ENCODE measurements at regions not wholly inside any gene's neighbourhood (a gene's known extent, or its start where the extent isn't known, plus 50 kb on each side); places are given as distances from the start of the nearest gene placed in this dataset.
A peak's percentile ranks its signal among the peaks of the same experiment; 100 is the strongest.
"Not testable (repeated sequence)": the region's sequence is repeated elsewhere in the genome, so short reads cannot be mapped to it uniquely, and the experiment has no call there.

GRCh38 chr7:142471820-142472219 lies 214.0 kb upstream of the PRSS58 start:
- no peak for DNase-seq (ENCODE audit: low read depth in 1 of 2, low spot score in 1 of 2)
- no peak overlapping the region for H3K4me3 ChIP-seq (replicated peaks; ENCODE audit: insufficient read depth, low read length)
- TF ChIP-seq GABPA (IDR thresholded peaks at IDR 0.05; ENCODE audit: low read depth) (no peak), POLR2AphosphoS5 (IDR thresholded peaks at IDR 0.05; ENCODE audit: low read depth) (no peak)

DNA sequence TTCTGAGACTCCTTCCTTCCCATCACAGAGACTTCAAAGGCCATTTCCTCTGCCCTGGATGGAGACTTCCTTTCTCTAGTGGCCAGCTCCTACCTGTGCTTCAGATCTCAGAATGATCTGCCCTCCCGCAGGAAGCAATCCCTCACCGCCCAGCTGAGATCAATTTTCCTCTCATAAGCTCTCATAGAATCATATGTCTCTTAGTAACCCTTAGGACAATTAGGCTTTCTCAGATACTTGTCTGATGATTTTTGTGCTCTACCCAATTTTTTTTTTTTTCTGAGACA lies 212.6 kb upstream of the PRSS58 start:
- Histone ChIP-seq H3K27ac (replicated peaks) (peak overlapping the region; percentile 78), H3K27me3 (ENCODE audit: insufficient read depth, poor library complexity, severe bottlenecking) (no peaks in the 10 kb centered on the region), H3K4me3 (replicated peaks; ENCODE audit: insufficient read depth, low read length) (no peak overlapping the region)
- DNase-seq (ENCODE audit: low read depth in 1 of 2, low spot score in 1 of 2), result no peak
- TF ChIP-seq REST (IDR thresholded peaks at IDR 0.05; ENCODE audit: insufficient replicate concordance, low read depth) (no peak), CTCF (IDR thresholded peaks at IDR 0.05; ENCODE audit: insufficient read depth, low read length) (no peak), GABPA (IDR thresholded peaks at IDR 0.05; ENCODE audit: low read depth) (no peak), SPI1 (IDR thresholded peaks at IDR 0.05; ENCODE audit: borderline replicate concordance, low read depth) (no peak), POLR2AphosphoS5 (IDR thresholded peaks at IDR 0.05; ENCODE audit: low read depth) (no peak)

More at GRCh38 chr7:142471820-142472219, 214.0 kb upstream of the PRSS58 start:
- no peak overlapping the region for H3K27ac ChIP-seq (replicated peaks)
- no peaks in the 10 kb centered on the region for H3K27me3 ChIP-seq (ENCODE audit: insufficient read depth, poor library complexity, severe bottlenecking)

DNA sequence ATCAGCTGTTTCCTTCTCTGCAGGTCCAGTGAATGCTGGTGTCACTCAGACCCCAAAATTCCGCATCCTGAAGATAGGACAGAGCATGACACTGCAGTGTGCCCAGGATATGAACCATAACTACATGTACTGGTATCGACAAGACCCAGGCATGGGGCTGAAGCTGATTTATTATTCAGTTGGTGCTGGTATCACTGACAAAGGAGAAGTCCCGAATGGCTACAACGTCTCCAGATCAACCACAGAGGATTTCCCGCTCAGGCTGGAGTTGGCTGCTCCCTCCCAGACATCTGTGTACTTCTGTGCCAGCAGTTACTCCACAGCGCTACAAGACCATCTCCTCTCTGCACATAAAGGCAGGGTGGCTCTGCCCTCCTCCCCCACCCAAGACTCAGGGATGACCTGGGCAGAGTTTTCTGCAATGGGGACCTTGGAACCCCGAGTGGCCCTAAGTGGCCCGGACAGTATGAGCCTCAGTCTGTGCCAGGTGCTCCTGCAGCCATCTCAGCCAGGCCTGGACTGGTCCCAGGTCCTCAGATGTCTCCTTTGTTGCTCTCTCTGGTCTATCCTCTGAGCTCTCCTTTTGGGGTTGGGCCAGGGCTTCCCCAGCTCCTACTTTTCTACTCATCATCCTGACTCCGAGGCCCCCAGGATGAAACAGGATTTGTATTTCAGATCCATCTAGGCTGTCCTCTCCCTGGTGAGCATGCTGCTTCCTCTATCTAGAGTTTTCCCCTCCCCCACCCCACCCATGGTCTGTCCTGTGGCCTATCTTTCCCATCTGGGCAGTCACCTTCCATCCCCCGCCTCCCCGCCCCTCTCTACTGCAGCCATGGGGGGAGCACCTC lies 212.1 kb upstream of the PRSS58 start:
- Histone ChIP-seq H3K4me3 (replicated peaks; ENCODE audit: insufficient read depth, low read length) (no peak overlapping the region), H3K27me3 (ENCODE audit: insufficient read depth, poor library complexity, severe bottlenecking) (no peaks in the 10 kb centered on the region), H3K27ac (replicated peaks) (peak overlapping the region; percentile 78)
- DNase-seq (ENCODE audit: low read depth in 1 of 2, low spot score in 1 of 2), result peak in 1 of 2 experiments; percentile 75
- TF ChIP-seq SPI1 (IDR thresholded peaks at IDR 0.05; ENCODE audit: borderline replicate concordance, low read depth) (peak; percentile 48; the same call in 1 of the 2 replicates), CTCF (IDR thresholded peaks at IDR 0.05; ENCODE audit: insufficient read depth, low read length) (no peak), POLR2AphosphoS5 (IDR thresholded peaks at IDR 0.05; ENCODE audit: low read depth) (peak; percentile 31; the same call in 1 of the 2 replicates), GABPA (IDR thresholded peaks at IDR 0.05; ENCODE audit: low read depth) (no peak)

- Histone ChIP-seq H3K4me3 (replicated peaks; ENCODE audit: insufficient read depth, low read length) (no peak overlapping the region), H3K27ac (replicated peaks) (peak overlapping the region; percentile 78), H3K27me3 (ENCODE audit: insufficient read depth, poor library complexity, severe bottlenecking) (no peaks in the 10 kb centered on the region)
- peak in 1 of 2 experiments; percentile 66 for DNase-seq (ENCODE audit: low read depth in 1 of 2, low spot score in 1 of 2)
- TF ChIP-seq SPI1 (IDR thresholded peaks at IDR 0.05; ENCODE audit: borderline replicate concordance, low read depth), result peak; percentile 68; the same call in 1 of the 2 replicates
- TF ChIP-seq REST (IDR thresholded peaks at IDR 0.05; ENCODE audit: insufficient replicate concordance, low read depth), result no peak
Observed at GRCh38 chr7:142468871-142469665, 211.2 kb upstream of the PRSS58 start.

GRCh38 chr7:142467056-142467655 lies 209.3 kb upstream of the PRSS58 start:
- H3K4me3 ChIP-seq (replicated peaks; ENCODE audit: insufficient read depth, low read length); H3K27ac ChIP-seq (replicated peaks); DNase-seq (ENCODE audit: low read depth in 1 of 2, low spot score in 1 of 2); H3K27me3 ChIP-seq (ENCODE audit: insufficient read depth, poor library complexity, severe bottlenecking): not testable (repeated sequence)
